LNCAP (cell line): ENCODE measurements at regions not wholly inside any gene's neighbourhood (a gene's known extent, or its start where the extent isn't known, plus 50 kb on each side); places are given as distances from the start of the nearest gene placed in this dataset.

Experiments
- TF ChIP-seq, protein P1 (sequence below): fragments of 450-650 bp; IDR thresholded peaks from 2 replicates; pipeline ENCODE4 v1.5.1; 2017; ENCODE audit warnings: mild to moderate bottlenecking

DNA sequence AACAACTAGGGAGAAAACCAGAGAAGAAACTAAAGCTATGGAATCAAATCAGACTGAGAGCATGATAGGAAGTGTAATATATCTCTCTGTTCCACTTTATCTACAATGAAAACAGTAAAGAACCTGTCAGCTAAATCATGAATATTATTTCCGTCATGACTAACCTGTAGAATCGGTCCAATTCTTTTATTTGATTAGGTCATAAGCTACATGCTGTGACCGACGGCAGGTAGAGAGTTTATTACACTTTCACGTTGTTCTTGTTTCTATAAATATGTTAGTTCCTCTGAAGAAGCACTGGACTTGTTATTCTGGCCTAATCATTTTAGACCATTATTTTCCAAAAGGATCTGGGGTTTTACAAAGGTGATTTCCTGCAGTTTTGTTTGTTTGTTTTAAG lies 91.1 kb downstream of the DMRTA1 start:
- TF ChIP-seq, protein P1, sequence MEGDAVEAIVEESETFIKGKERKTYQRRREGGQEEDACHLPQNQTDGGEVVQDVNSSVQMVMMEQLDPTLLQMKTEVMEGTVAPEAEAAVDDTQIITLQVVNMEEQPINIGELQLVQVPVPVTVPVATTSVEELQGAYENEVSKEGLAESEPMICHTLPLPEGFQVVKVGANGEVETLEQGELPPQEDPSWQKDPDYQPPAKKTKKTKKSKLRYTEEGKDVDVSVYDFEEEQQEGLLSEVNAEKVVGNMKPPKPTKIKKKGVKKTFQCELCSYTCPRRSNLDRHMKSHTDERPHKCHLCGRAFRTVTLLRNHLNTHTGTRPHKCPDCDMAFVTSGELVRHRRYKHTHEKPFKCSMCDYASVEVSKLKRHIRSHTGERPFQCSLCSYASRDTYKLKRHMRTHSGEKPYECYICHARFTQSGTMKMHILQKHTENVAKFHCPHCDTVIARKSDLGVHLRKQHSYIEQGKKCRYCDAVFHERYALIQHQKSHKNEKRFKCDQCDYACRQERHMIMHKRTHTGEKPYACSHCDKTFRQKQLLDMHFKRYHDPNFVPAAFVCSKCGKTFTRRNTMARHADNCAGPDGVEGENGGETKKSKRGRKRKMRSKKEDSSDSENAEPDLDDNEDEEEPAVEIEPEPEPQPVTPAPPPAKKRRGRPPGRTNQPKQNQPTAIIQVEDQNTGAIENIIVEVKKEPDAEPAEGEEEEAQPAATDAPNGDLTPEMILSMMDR: no peak

DNA sequence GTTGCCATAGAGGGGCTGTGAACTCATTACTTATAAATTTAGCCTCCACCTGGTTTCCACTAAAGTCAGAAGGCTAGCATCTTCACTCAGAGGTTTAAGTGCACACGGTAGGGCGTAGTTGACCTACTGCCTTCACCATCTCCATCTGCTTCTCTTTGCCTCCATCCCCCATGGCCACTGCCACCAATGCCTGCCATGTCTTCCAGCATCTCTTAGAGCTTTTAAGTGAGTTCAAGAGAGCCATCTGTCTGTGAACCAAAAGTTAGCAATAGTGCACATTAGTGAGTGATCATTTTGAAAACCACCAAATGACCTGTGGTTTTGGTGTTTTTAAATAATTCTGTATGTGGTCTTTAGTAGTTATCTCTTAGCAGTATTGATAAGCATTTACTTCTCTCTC lies 102.0 kb downstream of the DMRTA1 start:
- TF ChIP-seq, protein P1: no peak

DNA sequence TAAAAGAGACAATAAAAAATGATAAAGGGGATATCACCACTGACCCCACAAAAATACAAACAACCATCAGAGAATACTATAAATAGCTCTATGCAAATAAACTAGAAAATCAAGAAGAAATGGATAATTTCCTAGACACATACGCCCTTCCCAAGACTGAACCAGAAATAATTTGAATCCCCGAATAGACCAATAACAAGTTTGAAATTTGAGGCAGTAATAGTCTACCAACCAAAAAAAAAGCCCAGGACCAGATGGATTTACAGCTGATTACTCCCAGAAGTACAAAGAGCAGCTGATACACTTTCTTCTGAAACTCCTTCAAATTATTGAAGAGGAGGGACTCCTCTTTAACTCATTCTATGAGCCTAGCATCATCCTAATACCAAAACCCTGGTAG lies 128.1 kb downstream of the DMRTA1 start:
- TF ChIP-seq, protein P1: no peak

DNA sequence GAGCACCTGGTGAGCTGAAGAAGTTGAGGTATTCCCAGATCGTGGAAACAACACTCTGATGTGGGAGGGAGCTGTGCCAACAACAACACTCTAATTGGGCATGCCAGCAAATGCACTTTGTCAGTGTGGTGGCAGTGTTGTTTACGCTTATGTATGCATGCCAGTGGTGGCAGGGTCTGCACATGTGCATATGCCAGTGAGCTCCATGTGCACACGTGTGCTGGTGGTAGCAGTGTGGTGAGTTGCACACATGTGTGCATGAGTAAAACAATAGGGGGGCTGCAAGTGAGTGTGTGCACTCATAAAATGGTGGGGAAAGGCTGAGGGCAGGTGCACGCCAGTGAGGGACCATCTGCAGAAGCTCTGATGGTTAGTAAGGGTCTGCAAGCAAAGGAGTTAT lies 134.2 kb downstream of the DMRTA1 start:
- TF ChIP-seq, protein P1: no peak

DNA sequence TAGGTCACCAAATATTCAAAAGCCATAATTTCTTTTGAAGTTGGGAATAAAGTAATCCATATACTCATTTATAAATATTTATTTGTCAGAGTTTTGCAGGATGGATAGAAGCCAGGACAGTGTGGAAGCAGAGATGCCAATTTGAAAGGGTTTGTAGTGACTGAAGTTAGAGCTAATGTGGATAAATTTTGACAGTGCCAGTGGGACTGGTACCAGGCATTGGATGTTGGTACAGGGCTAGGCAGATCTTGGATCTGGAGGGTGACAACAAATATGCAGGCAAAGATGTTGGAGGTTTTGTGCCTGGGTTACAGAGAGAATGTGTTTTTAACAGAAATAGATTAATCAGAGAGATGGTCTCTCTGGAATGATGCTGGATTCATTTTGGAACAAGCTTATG lies 135.6 kb downstream of the DMRTA1 start:
- TF ChIP-seq, protein P1: no peak

DNA sequence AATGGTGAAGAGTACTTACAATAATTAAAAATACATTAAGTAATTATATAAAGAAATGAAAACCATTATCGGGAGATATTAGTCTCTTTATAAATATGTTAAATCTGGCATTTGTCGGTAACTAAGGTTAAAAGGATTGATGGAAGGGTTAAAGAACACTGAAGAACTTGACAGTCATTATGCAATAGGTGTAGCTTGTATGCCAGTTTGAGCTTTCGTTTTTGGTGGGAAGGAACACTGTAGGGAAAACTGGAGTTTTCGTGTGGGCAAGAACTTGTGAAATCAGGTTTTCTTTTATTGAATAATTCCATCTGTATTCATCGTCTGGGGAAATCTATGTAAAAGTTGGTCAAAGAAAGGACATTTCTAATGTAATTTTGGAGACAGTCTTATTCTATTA lies 142.3 kb downstream of the DMRTA1 start:
- TF ChIP-seq, protein P1: no peak

DNA sequence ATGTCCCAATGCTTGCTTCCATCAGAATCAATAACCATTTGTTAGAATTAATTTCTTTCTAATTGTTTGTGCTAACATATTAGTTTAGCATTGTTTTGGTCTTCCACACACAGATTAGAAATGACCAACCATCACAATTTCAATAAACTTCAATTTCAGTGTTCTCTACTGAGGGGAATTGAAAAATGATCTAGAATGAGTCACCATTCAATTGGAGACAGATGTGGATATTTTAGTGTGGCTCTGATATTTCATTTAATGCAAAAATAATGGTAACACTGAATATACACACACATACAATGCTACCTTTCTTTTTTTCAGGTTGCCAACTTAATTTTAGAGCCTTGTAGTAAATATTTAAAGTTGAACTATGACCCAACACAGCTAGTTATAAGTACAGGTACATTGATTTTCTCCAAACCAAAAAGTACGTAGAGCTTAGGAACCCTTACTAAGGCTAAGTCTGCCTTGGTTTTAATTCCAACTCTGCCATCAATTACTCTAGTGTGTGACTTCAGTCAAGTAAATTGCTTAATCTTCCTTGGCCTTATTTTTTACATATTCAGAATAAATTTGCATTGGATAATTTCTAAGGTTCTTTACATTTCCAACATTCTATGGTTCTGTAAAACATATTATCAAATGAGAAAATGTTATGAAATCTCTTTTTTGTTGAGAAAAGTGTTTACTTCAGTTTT lies 143.9 kb downstream of the DMRTA1 start:
- TF ChIP-seq, protein P1: no peak

DNA sequence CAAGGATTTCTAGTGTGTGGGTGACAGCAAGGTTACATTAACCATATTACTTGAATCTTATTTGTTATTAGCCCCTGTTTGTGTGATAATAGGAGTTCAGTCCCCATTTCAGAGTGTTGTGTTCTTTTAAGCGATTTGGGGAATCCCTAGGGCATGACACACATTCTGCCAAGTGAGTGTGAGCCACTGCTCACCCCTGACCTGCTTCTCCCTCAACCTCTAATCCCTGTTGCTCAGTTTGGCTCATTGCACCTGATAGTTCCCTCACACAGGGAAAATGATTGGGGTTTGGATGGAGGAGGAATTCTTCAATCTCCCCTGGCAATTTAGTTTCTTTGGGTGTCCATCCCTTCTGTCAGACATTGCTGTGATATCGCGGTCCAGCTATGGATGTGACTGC lies 149.2 kb downstream of the DMRTA1 start:
- TF ChIP-seq, protein P1: no peak
